SK-N-SH (cell line): ENCODE measurements at regions not wholly inside any gene's neighbourhood (a gene's known extent, or its start where the extent isn't known, plus 50 kb on each side); places are given as distances from the start of the nearest gene placed in this dataset.

Experiments used
- CTCF ChIA-PET: fragments of 300-600, 350-600 bp; formaldehyde crosslinking; extraction: SDS; loops from one replicate; lab custom pipeline; 2021; lab: Yijun Ruan, JAX
- POLR2A ChIA-PET: fragments of 350-600 bp; sonication (Branson Sonifier 250); formaldehyde crosslinking; extraction: SDS; loops from one replicate; lab custom pipeline; 2020; ENCODE audit warnings: antibody characterized with exemption, inconsistent platforms; lab: Yijun Ruan, JAX
- DNase-seq: peaks from one replicate; pipeline ENCODE4 v3.0.0; 2012
- H2AFZ ChIP-seq: fragments of 200-600 bp; sonication (generic); 2 replicates; pipeline ENCODE4 v1.8.1; 2016; ENCODE audit warnings: antibody characterized with exemption, mild to moderate bottlenecking, low read depth
- H3F3A ChIP-seq: fragments of 200-600 bp; sonication (generic); replicated peaks from 2 replicates; pipeline ENCODE3; 2016; ENCODE audit warnings: antibody characterized with exemption, mild to moderate bottlenecking; ENCODE audit not compliant: insufficient read depth
- H3K27ac ChIP-seq, 2 experiments: fragments of 200-500 bp in 1 of 2; fragments of 200-600 bp in 1 of 2; sonication (Bioruptor generic) in 1 of 2; sonication (generic), shearing (Covaris generic) in 1 of 2; 2 replicates each; pipeline versions ENCODE4 v1.5.1 to v1.6.1; 2014 to 2016; ENCODE audit warnings: low read depth in 2 of 2, inconsistent platforms in 1 of 2, low read length in 1 of 2, mild to moderate bottlenecking in 1 of 2, mixed read lengths in 1 of 2
- H3K27me3 ChIP-seq: fragments of 200-600 bp; sonication (generic), shearing (Covaris generic); 2 replicates; pipeline ENCODE4 v1.6.1; 2016; ENCODE audit warnings: mixed run types; ENCODE audit not compliant: insufficient read depth
- H3K36me3 ChIP-seq, 2 experiments: fragments of 200-500 bp in 1 of 2; fragments of 200-600 bp in 1 of 2; sonication (Bioruptor generic) in 1 of 2; sonication (generic) in 1 of 2; replicated peaks in 1 of 2; 2 replicates each; pipeline versions ENCODE3 to v1.5.1; 2014 to 2016; ENCODE audit warnings: low read length in 1 of 2, mild to moderate bottlenecking in 1 of 2; ENCODE audit not compliant: insufficient read depth in 2 of 2, control insufficient read depth in 1 of 2
- H3K4me1 ChIP-seq, 2 experiments: fragments of 200-500 bp in 1 of 2; fragments of 200-600 bp in 1 of 2; sonication (Bioruptor generic) in 1 of 2; sonication (generic), shearing (Covaris generic) in 1 of 2; 2 replicates each; pipeline versions ENCODE4 v1.5.1 to v1.6.1; 2014 to 2016; ENCODE audit warnings: low read depth in 1 of 2, low read length in 1 of 2, mixed run types in 1 of 2; ENCODE audit not compliant: insufficient read depth in 2 of 2, control insufficient read depth in 1 of 2
- H3K4me2 ChIP-seq: fragments of 200-600 bp; sonication (generic), shearing (Covaris generic); 2 replicates; pipeline ENCODE4 v1.6.1; 2017; ENCODE audit warnings: mixed run types
- H3K4me3 ChIP-seq, 2 experiments: fragments of 200-500 bp in 1 of 2; fragments of 200-600 bp in 1 of 2; sonication (Bioruptor generic) in 1 of 2; sonication (generic), shearing (Covaris generic) in 1 of 2; 2 replicates each; pipeline versions ENCODE4 v1.5.1 to v1.8.1; 2014 to 2016; ENCODE audit warnings: low read depth in 2 of 2, inconsistent platforms in 1 of 2, low read length in 1 of 2, mild to moderate bottlenecking in 1 of 2, mixed read lengths in 1 of 2, moderate library complexity in 1 of 2
- H3K79me2 ChIP-seq: fragments of 200-600 bp; sonication (generic); 2 replicates; pipeline ENCODE4 v1.8.1; 2017; ENCODE audit warnings: mild to moderate bottlenecking; ENCODE audit not compliant: insufficient read depth
- H3K9ac ChIP-seq: fragments of 200-600 bp; sonication (generic); 2 replicates; pipeline ENCODE4 v1.6.1; 2017; ENCODE audit warnings: mixed run types
- H3K9me2 ChIP-seq: fragments of 200-600 bp; sonication (generic); 2 replicates; pipeline ENCODE4 v1.6.1; 2017; ENCODE audit warnings: mixed run types
- H3K9me3 ChIP-seq: fragments of 200-600 bp; sonication (generic); 2 replicates; pipeline ENCODE4 v1.6.1; 2017; ENCODE audit warnings: mixed run types, mild to moderate bottlenecking, moderate library complexity
- H4K20me1 ChIP-seq: fragments of 200-600 bp; sonication (generic); 2 replicates; pipeline ENCODE4 v1.6.1; 2017; ENCODE audit warnings: mild to moderate bottlenecking, mixed run types; ENCODE audit not compliant: insufficient read depth
- CHD2 ChIP-seq: fragments of 150-350 bp; IDR thresholded peaks from 2 replicates; pipeline ENCODE4 v1.6.1; 2018; ENCODE audit warnings: low read length; ENCODE audit not compliant: partially characterized antibody
- CTCF ChIP-seq: fragments of 200-600 bp; sonication (generic); IDR thresholded peaks from 2 replicates; pipeline ENCODE4 v1.6.1; 2017; ENCODE audit warnings: antibody characterized with exemption, mild to moderate bottlenecking, moderate library complexity
- EP300 ChIP-seq, 2 experiments: IDR thresholded peaks; 2 replicates each; pipeline versions ENCODE4 v1.4.0 to v1.6.1; 2012; ENCODE audit warnings: borderline replicate concordance in 1 of 2, low read depth in 1 of 2, low read length in 1 of 2
- FOSL2 ChIP-seq: IDR thresholded peaks from 2 replicates; pipeline ENCODE4 v1.4.0; 2012; ENCODE audit warnings: low read depth, mild to moderate bottlenecking, moderate library complexity, borderline replicate concordance
- FOXJ3 ChIP-seq: sonication (generic); formaldehyde crosslinking; IDR thresholded peaks from 2 replicates; pipeline ENCODE4 v1.5.1; 2020; ENCODE audit warnings: mild to moderate bottlenecking, missing genetic modification reagents
- GATA2 ChIP-seq: sonication (generic); formaldehyde crosslinking; IDR thresholded peaks from 2 replicates; pipeline ENCODE4 v1.5.0; 2020; ENCODE audit warnings: mild to moderate bottlenecking, missing genetic modification reagents
- IRF3 ChIP-seq: fragments of 150-350 bp; IDR thresholded peaks from 2 replicates; pipeline ENCODE4 v1.6.1; 2016; ENCODE audit warnings: mild to moderate bottlenecking, low read depth, low read length
- MAX ChIP-seq: IDR thresholded peaks from 2 replicates; pipeline ENCODE4 v1.4.0; 2012; ENCODE audit warnings: low read depth
- MXI1 ChIP-seq: IDR thresholded peaks from 2 replicates; pipeline ENCODE4 v1.6.1; 2012; ENCODE audit warnings: mild to moderate bottlenecking, low read depth, low read length, improper control_type of control experiment
- NFIC ChIP-seq: IDR thresholded peaks from 2 replicates; pipeline ENCODE4 v1.4.0; 2012; ENCODE audit warnings: borderline replicate concordance
- RAD21 ChIP-seq: IDR thresholded peaks from 2 replicates; pipeline ENCODE4 v1.6.1; 2012; ENCODE audit warnings: mild to moderate bottlenecking, low read length
- RCOR1 ChIP-seq: fragments of 150-350 bp; IDR thresholded peaks from 2 replicates; pipeline ENCODE4 v1.6.1; 2017; ENCODE audit warnings: antibody characterized with exemption, low read length
- RFX5 ChIP-seq: IDR thresholded peaks from 2 replicates; pipeline ENCODE4 v1.6.1; 2012; ENCODE audit warnings: mild to moderate bottlenecking, improper control_type of control experiment, low read length
- RXRA ChIP-seq: IDR thresholded peaks from 2 replicates; pipeline ENCODE4 v1.4.0; 2012; ENCODE audit warnings: low read depth, mild to moderate bottlenecking, borderline replicate concordance
- SIN3A ChIP-seq: IDR thresholded peaks from 2 replicates; pipeline ENCODE4 v1.6.1; 2012; ENCODE audit warnings: low read depth, mild to moderate bottlenecking, low read length, moderate library complexity, borderline replicate concordance
- TAF1 ChIP-seq: IDR thresholded peaks from 2 replicates; pipeline ENCODE4 v1.6.1; 2012; ENCODE audit warnings: low read depth, mild to moderate bottlenecking, low read length, moderate library complexity, borderline replicate concordance
- USF1 ChIP-seq: IDR thresholded peaks from 2 replicates; pipeline ENCODE4 v1.4.0; 2012; ENCODE audit warnings: low read depth, borderline replicate concordance
- USF2 ChIP-seq: fragments of 150-350 bp; IDR thresholded peaks from 2 replicates; pipeline ENCODE4 v1.6.1; 2017; ENCODE audit warnings: antibody characterized with exemption, low read length, low read depth, borderline replicate concordance
- YY1 ChIP-seq: IDR thresholded peaks from 2 replicates; pipeline ENCODE4 v1.4.0; 2012; ENCODE audit warnings: low read depth, mild to moderate bottlenecking
- ZBTB33 ChIP-seq: IDR thresholded peaks from 2 replicates; pipeline ENCODE4 v1.4.0; 2012; ENCODE audit warnings: low read depth, borderline replicate concordance
- WGBS: methylation state at CpG from one replicate; pipeline ENCODE4 v1.1.6; 2017; ENCODE audit warnings: low lambda C conversion rate; 5-methylcytosine and 5-hydroxymethylcytosine counted together

- Histone ChIP-seq H3F3A (no peaks in the 10 kb centered on the region), H3K79me2 (no peaks in the 10 kb centered on the region), H3K9ac (no peak overlapping the region), H4K20me1 (no peaks in the 10 kb centered on the region), H3K9me3 (no peaks in the 10 kb centered on the region), H3K27me3 (no peaks in the 10 kb centered on the region), H3K36me3 (no peaks in the 10 kb centered on the region), H3K27ac (no peak overlapping the region; a peak in 1 of 4 replicates), H3K4me3 (no peak overlapping the region), H3K4me1 (peaks cover 0 to 52% of the 10 kb centered on the region in 2 experiments; a peak in 1 of 4 replicates), H3K9me2 (no peaks in the 10 kb centered on the region), H2AFZ (no peak overlapping the region), H3K4me2 (no peak overlapping the region)
- DNase-seq, result no peak
- WGBS, result 75% methylated on average over 5 of the region's 5 CpGs
- TF ChIP-seq GATA2 (no peak), RXRA (no peak), ZBTB33 (no peak), EP300 (IDR thresholded peaks at IDR 0.05; ENCODE audit: borderline replicate concordance in 1 of 2, low read depth in 1 of 2, low read length in 1 of 2) (no peak), CTCF (no peak), MAX (no peak), FOXJ3 (CRISPR knock-in tag) (no peak), USF2 (no peak), RFX5 (no peak), RAD21 (no peak), FOSL2 (no peak), USF1 (no peak), IRF3 (no peak), NFIC (no peak), SIN3A (no peak), MXI1 (no peak), TAF1 (no peak), CHD2 (no peak), RCOR1 (no peak), YY1 (no peak)
- CTCF ChIA-PET, result interaction anchor here (1.0 to 1.8 kb wide), 3 partner anchors 39 to 487 kb away, joined by 3 to 4 read pairs (median 3); no protein-coding TSS in a partner anchor
- POLR2A ChIA-PET, result no interaction called here
Measured at GRCh38 chr15:70215951-70216350, 118.2 kb upstream of the TLE3 start.
